ENCODE measurements at regions not wholly inside any gene's neighbourhood (a gene's known extent, or its start where the extent isn't known, plus 50 kb on each side); places are given as distances from the start of the nearest gene placed in this dataset.

DNA sequence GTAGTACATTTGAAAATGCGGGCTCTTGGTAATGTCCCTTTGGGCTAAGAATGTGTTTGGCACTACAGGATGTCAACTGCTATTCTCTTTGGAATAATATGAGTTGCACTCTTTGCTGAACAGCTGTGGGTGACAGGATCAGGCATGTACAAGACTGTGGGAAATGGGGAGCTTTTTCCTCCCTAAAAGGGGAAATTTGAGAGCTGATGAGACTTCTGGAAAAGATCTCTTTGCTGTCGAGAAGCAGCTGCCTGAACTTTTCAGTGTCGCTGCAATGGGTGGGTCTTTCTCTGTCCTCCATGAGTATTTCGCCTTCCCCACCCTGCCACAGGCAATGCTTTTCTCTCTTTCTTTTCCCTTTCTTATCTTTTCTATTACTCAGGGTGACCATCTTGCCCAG lies 762.2 kb upstream of the GCFC2 start:
- no peak for DNase-seq (ENCODE audit: low spot score)
- intact Hi-C loops (cut with DNase I), result no loop called here

- intact Hi-C loops (cut with DNase I), result no loop called here
Measured at GRCh38 chr2:76469066-76469465, 758.4 kb upstream of the GCFC2 start.

DNA sequence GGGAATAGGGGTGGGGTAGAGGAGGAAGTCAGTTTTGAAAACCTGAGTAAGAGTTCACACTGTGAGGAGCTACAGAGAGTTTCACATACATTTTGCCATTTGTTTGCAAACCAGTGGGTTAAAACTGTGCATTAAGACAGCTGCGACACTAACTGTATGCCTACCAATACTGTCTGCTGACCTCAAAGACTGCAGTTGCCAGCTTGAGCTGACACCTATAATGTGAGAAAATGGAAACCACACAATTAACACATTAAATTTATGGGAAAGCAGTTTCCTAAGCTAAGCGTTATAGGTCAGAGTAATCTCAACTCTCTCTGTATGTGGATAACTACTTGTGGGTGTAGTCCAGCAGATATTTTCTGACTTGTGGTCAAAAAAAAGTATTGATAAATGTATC lies 756.6 kb upstream of the GCFC2 start:
- intact Hi-C loops (cut with DNase I), result no loop called here
- no peak for DNase-seq (ENCODE audit: low spot score)

More at GRCh38 chr2:76469066-76469465, 758.4 kb upstream of the GCFC2 start:
- DNase-seq (ENCODE audit: low spot score), result no peak

DNA sequence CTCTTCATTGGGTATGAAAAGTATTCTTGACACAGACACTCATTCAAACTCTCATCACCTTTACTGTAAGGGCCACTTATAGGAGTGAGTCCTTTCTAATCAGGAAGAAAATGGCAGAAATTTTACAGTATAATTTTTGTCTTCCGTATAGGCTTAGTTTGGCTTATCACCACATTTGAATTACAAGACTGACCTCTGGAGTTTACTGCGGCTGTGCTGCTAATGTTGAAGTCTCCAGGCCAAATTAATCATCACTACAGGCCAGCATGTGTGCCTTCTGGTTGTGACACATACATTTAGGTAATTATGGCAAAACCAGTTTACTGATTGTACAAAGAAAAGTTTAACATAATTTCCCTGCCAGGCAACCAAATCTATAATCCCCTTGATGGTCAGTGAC lies 753.6 kb upstream of the GCFC2 start:
- DNase-seq (ENCODE audit: low spot score), result no peak
- intact Hi-C loops (cut with DNase I), result no loop called here

DNA sequence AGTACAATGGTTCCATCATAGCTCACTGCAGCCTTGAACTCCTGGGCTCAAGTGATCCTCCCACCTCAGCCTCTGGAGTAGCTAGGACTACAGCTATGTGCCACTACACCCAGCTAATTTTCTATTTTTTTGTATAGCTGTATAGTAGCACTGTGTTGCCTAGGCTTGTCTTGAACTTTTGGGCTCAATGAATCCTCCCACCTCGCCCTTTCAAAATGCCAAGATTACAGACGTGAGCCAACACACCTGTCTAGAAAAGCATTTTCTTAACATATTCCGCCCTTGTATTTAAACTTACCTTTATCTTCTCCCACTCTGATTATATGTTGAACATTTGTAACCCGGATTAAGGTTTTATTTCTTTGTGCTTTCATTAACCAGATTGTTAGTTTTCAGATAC lies 750.7 kb upstream of the GCFC2 start:
- DNase-seq (ENCODE audit: low spot score), result no peak

GRCh38 chr2:76455910-76456309 lies 745.2 kb upstream of the GCFC2 start:
- DNase-seq (ENCODE audit: low spot score), result no peak
- intact Hi-C loops (cut with DNase I), result no loop called here

More for the DNA sequence above, 750.7 kb upstream of the GCFC2 start:
- intact Hi-C loops (cut with DNase I), result no loop called here

DNA sequence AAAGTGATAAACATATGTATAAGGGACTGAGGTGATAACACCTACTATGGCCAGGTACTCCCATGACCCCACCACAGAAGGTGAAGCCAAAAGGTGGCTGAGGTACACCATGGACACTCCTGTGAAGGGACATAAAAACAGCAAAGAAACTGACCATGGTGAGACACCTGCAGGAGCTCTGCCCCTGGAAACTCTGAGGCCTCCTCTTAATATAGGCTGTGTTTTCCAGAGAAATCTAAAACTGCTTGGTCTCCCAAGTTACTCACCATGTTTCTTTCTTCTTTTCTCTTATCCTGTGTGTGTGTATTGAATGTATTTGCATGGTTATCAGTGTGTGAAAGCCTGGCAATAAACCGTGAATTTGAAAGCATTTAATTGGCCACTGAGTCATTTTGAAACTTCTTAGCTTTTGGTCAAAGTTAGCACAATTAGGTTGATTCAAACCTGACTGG lies 739.3 kb upstream of the GCFC2 start:
- no peak for DNase-seq (ENCODE audit: low spot score)
- intact Hi-C loops (cut with DNase I), result no loop called here

- intact Hi-C loops (cut with DNase I), result no loop called here
- no peak for DNase-seq (ENCODE audit: low spot score)
Measured at GRCh38 chr2:76448956-76449355, 738.2 kb upstream of the GCFC2 start.

GRCh38 chr2:76447294-76447693 lies 736.6 kb upstream of the GCFC2 start:
- DNase-seq (ENCODE audit: low spot score), result no peak
- intact Hi-C loops (cut with DNase I), result no loop called here

GRCh38 chr2:76446872-76447271 lies 736.2 kb upstream of the GCFC2 start:
- intact Hi-C loops (cut with DNase I), result no loop called here
- DNase-seq (ENCODE audit: low spot score), result no peak

DNA sequence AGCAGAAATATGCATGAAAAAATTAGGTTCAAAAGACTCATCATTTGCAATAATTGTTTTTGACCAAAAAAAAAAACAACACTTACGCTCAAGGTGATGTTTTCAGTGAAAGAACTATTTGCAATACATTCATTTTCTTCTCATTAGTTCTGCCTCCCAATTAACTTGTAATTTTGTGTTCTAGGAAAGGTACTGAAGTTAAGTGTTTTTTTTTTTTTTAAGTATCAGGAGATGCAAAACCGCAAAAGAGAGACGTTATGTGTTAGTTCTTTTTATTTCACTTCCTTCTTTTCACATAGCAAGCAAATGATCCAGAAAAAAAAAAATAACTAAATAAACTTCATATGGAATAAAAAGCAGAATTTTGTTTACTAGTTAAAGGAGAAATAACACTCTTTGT lies 735.2 kb upstream of the GCFC2 start:
- intact Hi-C loops (cut with DNase I), result no loop called here
- DNase-seq (ENCODE audit: low spot score), result no peak

DNA sequence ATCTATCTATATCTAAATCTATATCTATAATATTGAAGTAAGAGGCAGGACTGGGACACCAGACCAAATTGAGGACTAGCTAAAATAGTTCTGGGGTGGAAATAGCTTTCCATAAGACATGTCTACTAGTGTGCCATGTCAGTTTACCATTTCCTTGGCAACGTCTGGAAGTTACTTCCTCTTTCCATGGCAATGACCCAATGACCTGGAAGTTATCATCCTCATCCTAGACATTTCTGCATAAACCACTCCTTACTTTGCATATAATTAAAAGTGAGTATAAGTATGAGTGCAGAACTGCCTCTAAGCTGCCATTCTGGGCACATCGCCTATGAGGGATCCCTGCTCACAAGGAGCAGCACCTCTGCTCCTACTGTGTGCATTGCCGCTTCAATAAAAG lies 734.0 kb upstream of the GCFC2 start:
- intact Hi-C loops (cut with DNase I), result no loop called here
- DNase-seq (ENCODE audit: low spot score), result no peak

- DNase-seq (ENCODE audit: low spot score), result no peak
- intact Hi-C loops (cut with DNase I), result no loop called here
Measured at GRCh38 chr2:76437564-76437963, 726.8 kb upstream of the GCFC2 start.

DNA sequence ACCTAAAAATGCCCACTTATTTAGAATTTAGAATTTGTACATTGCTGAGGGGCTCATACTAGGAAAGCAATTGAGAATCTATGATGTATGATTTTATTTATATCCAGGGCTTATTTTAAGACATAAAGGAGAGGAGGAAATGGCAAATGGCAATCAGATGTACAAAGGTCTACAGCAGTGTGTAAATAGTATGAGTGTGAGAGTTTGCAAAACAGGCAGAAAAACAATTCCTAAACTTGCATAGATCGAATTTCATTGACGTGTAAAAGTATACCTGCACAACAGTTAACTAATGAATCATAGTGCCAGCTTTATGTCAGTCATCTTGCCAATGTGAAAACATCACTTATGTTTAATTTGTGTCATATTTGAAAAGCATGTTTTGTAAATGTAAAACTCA lies 718.7 kb upstream of the GCFC2 start:
- intact Hi-C loops (cut with DNase I), result no loop called here
- DNase-seq (ENCODE audit: low spot score), result no peak

DNA sequence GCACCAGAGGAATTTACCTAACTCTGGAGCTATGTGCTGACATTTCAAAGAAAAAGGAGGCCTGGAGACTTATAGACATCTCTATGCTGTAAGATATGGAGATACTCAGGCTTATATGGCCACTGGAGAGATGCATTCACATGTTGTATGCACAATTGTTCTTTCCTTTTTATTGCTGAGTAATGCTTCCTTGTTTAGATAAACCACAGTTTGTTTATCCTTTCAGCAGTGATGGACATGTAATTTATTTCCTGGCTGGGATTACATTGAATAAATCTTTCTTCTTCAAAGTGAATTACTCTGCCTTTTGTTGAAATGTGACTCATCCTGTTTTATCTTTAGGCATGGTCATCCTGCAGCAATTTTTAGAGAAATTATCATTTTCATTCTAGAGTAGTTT lies 716.7 kb upstream of the GCFC2 start:
- intact Hi-C loops (cut with DNase I), result no loop called here
- no peak for DNase-seq (ENCODE audit: low spot score)

- intact Hi-C loops (cut with DNase I), result no loop called here
- no peak for DNase-seq (ENCODE audit: low spot score)
Measured at GRCh38 chr2:76415821-76416220, 705.1 kb upstream of the GCFC2 start.

DNA sequence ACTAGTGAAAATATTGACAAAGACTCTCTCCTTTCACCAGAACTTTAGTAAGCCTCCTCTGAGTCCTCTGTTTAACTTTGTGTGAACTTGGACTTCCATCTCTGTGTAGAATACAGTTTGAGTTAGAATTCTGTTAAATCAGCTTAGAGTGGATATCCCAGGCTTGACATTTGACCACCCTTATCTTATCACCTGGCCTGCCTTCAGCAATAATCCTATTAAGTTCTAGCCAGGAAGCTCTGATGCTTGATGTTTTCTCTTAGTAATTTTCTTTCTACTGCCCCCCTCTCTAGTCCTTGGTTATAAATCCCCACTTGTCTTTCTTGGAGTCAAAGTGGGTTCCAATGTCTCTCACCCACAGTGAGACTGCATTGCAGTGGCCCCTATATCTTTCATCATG lies 702.7 kb upstream of the GCFC2 start:
- intact Hi-C loops (cut with DNase I), result no loop called here
- DNase-seq (ENCODE audit: low spot score), result no peak

GRCh38 chr2:76406134-76406855 lies 695.6 kb upstream of the GCFC2 start:
- intact Hi-C loops (cut with DNase I), result no loop called here
- no peak for DNase-seq (ENCODE audit: low spot score)

GRCh38 chr2:76393356-76393755 lies 682.6 kb upstream of the GCFC2 start:
- no peak for DNase-seq (ENCODE audit: low spot score)
- intact Hi-C loops (cut with DNase I), result no loop called here

DNA sequence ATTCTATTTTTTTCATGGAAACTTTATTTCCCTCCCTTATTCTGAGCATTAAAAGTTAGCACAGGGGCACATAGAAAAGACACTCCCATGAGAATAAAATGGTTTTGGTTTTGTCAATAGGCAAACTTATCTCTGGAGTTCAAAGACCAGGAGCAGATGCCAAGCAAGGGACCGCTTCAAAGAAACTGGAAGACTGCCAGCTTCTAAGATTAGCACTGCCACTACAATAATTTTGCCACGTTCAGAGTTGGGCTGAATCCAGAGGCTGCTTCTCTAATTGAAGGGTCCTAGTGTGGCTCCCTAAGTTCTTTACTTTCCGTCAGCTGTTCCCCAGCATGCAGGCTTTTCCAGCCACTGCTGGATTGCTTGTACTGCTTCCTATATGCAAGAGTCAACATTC lies 681.0 kb upstream of the GCFC2 start:
- intact Hi-C loops (cut with DNase I), result no loop called here
- no peak for DNase-seq (ENCODE audit: low spot score)

DNA sequence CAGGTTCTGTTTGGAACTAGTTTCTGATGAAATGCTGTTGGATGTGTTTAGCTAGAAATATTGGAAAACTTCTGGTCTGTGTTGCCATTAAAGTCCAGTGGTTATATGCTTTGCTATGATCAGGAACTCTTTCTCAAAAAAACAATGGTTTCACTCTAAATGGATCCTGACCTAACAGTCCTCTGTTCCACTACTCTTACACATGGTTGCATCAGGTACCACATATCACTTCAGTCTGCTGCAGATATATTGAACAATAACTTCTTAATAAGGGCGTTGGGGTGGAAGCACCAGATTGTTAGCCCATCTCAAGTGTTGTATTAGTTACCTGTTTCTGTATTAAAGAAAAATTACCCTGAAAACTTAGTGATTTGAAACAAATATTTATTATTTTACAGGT lies 676.6 kb upstream of the GCFC2 start:
- intact Hi-C loops (cut with DNase I), result no loop called here

GRCh38 chr2:76385943-76386342 lies 675.2 kb upstream of the GCFC2 start:
- intact Hi-C loops (cut with DNase I), result no loop called here
- no peak for DNase-seq (ENCODE audit: low spot score)

More for the DNA sequence above, 676.6 kb upstream of the GCFC2 start:
- DNase-seq (ENCODE audit: low spot score), result no peak
